ENCODE measurements at regions not wholly inside any gene's neighbourhood (a gene's known extent, or its start where the extent isn't known, plus 50 kb on each side); places are given as distances from the start of the nearest gene placed in this dataset.
"Not testable (repeated sequence)": the region's sequence is repeated elsewhere in the genome, so short reads cannot be mapped to it uniquely, and the experiment has no call there.

DNA sequence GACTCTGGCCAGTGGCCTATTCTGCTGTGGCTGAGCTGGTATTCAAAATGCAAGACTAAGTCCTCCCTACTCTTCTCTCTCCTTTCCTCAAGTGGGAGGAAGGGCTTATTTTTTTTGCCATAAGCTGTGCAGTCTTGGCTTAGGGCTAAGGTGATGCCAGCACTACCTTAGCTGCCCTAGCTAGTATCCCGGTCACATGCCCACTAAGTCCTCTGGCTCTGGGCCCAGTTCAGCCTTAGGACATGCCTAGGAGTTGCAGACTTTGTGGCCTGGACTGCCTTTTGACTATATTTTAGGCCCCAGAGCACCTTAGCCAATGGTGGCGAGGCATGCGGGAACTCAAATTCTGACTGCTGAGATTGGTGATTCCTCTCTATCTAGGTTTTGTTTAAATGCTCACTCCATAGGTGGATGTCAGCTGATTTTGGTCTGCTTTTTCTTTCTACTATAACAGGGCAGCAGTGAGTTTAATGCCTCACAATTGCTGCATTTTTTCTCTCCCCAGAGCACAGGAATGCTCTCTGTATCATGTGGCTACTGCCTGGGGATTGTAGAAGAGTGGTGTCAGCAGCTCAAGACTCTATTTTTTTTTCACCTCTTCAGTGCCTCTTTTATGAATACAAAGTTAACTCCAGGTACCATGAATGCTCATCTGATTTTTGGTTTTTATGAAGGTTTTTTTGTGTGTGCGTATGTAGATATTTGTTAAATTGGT lies 472.9 kb upstream of the GRID2 start:
- no peak for DNase-seq
- intact Hi-C loops (cut with DNase I): no loop called here

DNA sequence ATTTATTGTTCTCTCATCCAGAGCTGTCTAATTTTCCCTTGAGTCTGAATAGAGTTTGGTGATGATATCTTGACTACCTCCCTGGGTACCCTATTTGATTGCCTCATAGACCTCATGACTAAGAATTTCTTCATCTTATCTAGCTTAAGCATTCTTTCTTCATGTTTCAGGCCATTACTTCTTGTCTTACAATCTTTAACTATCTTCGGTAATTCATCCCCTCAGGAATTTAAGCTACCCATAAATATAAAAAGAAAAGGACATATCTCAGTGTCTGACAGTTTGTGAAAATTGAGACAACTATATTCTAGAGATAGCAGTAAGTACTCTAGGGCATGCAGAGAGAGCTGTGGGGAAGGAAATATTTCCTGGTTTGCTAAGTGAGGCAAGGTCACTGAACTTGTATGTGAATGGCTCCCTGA lies 466.1 kb upstream of the GRID2 start:
- DNase-seq: no peak
- intact Hi-C loops (cut with DNase I): no loop called here

DNA sequence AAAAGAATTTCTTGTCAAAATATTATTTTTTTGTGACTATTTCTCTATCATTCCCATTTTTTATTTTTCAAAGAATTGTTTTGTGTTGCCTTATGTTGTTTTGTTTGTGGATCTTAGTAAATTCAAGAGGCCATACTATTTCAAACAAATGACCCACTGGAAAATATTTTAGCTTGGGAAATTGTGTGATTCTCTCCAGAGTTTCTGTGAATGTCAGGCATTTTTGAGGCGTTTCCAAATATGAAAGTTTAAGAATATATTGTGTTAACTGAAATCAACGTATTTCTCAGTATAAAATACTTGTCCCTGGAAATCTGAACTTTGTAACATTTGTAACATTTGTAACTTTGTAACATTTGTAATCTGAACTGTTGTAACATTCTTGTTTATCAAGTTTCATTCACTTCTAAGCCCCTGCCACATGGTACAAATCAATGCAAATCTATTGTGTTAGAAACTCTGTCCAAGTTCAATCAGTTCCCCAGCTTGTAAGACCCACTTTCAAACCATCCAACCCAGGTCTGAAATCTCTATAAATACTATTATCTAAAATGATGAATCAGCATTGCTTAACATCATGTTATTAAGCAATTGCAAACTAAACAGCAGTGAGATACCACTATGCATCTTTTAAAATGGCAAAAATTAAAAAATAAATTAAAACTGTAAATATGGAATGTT lies 465.4 kb upstream of the GRID2 start:
- intact Hi-C loops (cut with DNase I): no loop called here

DNA sequence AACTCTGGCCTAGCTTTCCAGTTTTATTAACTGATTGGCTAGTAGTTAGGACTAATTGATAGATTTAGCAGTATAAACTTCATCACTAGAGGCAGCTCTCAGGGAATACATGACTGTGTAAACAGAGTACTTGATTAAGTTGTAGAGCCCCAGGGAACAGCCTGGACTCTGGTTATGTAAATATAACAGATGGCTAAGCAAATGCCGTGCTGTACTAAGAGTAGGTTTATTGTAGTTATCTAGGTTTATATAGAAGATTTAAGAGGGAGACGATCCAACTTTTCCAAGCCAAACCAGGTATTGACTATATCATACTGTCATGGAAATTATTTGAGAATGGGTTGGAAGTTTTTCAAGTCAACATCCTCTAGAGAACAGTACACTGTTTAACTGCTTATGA lies 463.4 kb upstream of the GRID2 start:
- no peak for DNase-seq
- intact Hi-C loops (cut with DNase I): no loop called here

More for the DNA sequence above, 465.4 kb upstream of the GRID2 start:
- no peak for DNase-seq

DNA sequence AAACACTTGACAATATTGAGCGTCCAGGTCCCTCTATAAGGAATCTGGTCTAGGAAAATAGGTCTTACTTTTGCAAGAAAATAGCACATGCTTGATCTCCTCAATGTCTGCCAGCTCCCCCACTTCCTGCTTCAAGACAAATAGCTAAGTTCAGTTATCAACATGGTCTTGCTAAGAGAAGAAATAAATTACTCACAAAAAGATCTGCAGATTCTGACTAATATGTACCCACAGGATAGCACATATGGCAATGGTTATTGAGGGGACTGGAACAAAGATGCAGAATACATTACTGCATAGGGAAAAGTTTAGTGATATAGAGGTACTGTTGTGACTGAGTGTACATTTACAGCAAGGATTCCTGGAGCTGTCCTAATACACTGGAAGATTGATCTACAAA lies 457.5 kb upstream of the GRID2 start:
- no peak for DNase-seq
- intact Hi-C loops (cut with DNase I): no loop called here

DNA sequence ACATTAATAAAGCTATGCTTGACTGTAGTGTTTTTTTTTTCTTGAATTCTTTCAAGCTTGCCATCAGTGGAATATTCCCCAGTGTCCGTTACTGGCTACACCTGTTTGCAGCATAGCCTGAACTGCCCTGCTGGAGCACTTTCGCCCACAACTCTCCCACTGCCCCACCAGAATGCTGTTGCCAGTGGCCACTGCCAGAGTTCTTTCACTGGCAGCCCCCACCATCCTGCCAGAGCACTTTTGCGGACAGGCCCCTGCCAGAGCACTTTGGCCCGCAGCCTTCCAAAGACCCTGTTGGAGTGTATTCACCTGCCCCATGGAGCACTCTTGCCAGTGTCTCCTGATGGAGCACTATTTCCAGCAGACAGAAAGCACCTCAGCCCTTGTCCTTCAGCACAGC lies 452.3 kb upstream of the GRID2 start:
- no peak for DNase-seq
- intact Hi-C loops (cut with DNase I): no loop called here

DNA sequence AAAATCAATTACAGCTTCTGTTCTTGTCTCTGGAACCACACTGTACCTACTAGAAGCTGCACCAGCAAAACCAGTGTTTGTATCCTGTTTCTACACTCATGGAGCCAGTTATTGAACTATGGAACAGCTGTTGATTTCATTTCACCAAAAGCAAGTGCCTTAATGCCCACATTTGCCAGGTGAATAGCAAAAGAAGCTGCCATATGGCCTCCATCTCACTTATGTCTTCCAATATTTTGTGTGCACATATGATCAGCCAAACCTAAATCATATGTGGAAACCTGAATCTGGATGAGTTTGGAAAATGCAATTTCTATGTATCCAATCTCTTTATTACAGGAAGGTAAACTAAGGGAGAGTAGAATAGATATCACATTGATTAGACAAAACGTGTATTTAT lies 415.8 kb upstream of the GRID2 start:
- DNase-seq: no peak

DNA sequence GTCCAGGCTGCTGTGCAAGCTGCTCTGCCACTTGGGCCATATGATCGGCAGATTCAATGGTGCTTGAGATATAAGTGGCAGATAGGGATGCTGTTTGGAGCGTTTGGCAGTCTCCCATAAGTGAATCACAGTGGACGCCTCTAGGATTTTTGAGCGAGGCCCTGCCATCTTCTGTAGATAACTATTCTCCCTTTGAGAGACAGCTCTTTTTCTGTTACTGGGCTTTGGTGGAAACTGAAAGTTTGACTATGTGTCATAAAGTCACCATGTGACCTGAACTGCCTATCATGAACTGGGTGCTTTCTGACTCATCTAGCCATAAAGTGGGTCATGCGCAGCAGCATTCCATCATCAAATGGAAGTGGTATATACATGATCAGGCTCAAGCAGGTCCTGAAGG lies 412.5 kb upstream of the GRID2 start:
- DNase-seq; intact Hi-C loops (cut with DNase I): not testable (repeated sequence)

More for the DNA sequence above, 415.8 kb upstream of the GRID2 start:
- intact Hi-C loops (cut with DNase I): no loop called here

DNA sequence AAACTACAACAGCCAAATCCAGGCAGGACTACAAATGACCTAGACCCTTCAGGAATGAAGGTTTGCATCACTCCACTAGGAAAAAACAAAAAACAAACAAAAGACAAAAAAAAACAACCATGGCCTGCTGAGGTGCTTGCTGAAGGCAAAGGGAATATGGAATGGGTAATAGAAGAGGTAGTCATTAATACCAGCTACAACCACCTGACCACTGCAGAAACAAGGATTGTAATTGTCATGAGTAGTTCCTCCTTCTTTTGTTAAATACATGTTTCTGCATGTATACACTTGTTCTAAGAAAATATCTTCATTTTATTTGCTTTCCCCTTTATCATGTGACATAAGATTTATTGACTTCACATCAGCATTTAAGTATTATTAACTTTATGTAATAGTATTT lies 409.8 kb upstream of the GRID2 start:
- intact Hi-C loops (cut with DNase I): no loop called here
- no peak for DNase-seq

DNA sequence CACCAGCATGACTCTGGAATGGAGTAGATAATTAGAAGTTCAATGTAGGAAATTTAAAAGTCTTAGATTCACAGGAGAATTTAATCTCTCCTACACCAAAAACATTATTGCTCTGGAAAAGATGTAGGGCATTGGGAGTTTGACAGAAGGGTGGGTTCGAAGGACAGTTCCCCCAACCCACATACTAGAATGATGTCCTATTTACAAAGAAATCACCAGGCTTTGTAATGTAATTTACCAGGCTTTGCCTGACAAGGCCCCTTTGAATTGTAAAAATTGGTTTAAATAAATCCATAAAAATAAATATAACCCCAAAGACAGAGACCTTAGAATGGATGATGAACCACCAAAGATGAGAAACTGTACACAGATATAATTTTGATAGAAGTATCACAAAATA lies 399.2 kb upstream of the GRID2 start:
- intact Hi-C loops (cut with DNase I): no loop called here
- no peak for DNase-seq

DNA sequence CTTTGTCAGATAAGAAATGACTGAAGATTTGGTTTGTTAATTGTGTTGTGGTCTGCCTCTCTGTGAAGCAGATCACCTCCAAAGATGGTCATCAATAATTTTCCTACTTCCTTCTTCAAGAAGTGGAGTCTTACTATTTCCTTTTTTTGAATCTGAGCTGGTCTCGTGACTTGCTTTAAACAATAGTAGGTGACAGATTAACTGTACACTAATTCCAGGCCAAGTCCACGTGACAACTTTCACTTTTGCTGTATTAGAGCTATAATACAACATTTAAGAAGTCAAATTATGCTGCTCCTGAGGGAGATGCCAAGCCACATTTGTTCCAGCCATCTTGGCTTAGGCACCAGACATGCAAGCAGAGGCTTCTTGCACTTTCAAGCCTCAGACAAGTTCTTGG lies 393.8 kb upstream of the GRID2 start:
- no peak for DNase-seq
- intact Hi-C loops (cut with DNase I): no loop called here

DNA sequence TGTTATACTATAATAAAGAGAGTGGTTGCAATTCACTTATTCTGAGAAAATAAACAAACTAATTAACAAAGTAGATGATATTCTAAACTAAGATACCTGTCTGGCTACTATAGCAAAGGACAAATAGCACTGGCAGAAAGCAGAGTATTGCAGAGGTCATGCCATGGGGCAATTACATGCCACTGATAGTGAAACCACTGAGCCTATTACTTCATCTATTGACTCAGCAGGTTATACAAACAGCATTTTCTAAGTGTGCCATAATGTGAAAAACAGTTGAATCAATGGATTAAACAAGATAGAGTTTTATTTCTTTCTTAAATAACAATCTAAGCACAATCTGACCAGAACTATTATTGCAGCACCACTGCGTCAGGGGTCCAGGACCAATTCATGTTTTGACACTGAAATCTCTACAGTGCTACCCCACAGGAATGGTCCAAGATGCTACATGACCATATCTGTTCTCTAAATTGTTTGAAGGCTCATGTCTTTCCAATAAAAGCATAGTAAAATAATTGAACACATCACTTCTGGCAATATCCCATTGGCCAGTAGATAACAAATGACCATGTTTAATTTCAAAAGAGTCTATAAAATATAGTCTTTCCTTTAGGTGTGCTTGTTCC lies 389.5 kb upstream of the GRID2 start:
- DNase-seq: no peak
- intact Hi-C loops (cut with DNase I): no loop called here

DNA sequence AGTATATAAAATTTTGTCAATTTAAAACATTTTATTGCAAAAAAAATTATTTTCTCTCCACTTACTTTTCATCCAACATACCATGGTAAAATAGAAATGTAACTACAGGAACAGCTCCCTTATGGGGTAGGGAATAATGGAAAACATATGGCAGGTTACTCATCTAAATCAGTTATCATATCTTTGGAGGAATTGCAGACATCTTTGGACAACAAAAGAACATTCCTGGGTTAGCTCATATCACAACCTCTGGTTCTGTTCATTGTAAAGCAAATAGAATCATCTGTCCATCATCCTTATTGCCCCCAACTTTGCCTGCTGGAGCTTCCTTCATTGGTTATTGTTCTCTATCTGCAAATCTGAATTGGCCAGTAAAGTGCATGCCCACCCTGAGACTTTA lies 387.5 kb upstream of the GRID2 start:
- intact Hi-C loops (cut with DNase I): no loop called here
- no peak for DNase-seq

DNA sequence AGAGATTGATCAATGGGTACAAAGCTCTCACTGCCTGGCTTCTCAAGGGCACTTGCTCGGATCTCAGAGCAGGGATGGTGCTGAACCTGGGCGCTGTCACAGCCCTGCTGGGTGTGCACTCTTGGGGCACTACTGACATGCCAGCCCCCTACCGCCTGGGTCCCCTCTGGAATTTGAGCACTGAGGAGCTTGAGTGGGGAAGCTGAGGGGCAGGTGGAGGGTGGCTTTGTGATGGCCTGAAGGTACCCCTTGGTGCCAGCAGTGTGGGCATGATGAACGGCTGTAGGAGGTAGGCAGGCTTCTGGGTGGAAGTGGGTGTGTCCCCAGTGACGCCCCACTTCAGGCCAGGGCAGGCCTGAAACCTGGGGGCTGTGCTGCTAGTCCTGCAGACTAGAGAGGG lies 379.1 kb upstream of the GRID2 start:
- intact Hi-C loops (cut with DNase I): no loop called here
- DNase-seq: no peak

DNA sequence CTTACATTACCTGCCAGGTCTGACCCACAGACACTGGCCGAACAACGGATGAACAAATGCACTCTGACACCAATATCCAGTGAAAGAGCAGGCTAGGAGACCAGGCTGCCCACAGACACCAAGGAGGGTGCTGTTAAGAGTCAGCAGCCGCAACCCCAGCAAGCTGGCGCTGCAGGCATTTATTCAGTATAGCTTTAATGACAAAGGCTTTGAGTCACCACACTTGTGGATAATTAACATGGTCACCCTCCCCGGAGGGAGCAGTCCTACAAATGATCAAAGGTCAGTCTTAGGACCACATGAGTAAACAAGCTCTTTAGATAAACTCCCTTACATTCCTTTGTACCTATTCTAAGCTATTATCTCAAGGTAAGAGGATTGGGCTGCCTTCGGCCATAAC lies 368.5 kb upstream of the GRID2 start:
- intact Hi-C loops (cut with DNase I): no loop called here
- no peak for DNase-seq

DNA sequence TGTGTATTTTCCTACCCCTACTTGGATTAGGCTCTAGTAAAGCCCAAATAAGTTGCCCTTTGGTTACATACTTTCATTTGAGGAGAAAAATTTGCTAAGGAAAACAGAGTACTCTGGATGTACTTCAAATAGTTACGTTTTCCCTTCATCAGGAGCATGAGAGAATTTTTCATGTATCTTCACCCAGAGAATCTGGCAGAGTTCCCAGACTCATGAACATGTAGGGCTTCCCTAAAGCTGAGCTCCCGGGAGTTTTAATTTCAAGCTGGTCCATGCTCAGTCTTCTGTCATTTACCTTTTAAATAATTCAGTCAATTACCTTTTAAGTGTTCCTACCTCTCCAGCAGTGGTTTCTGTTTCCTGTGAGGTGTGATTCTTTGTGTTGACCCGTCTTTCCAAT lies 367.5 kb upstream of the GRID2 start:
- intact Hi-C loops (cut with DNase I): no loop called here
- DNase-seq: no peak

DNA sequence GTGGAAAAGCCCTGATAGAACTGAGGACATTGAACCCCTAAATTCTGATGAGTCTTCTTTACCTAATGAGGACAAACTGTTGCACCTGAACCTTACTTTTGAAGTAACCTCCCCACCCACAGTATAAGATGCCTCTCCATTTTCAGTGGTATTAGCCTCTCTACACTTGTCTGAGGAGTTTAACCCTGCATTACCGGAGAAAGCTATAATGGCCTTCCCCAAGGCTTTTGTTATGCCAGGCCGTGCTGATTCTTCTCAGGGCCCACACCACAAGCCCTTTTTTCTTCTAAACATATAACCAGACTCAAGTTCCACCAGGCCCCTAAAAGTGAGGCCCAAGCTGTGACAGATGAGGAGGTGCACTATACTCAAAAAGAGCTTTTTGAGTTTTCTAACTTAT lies 345.8 kb upstream of the GRID2 start:
- no peak for DNase-seq
- intact Hi-C loops (cut with DNase I): no loop called here

DNA sequence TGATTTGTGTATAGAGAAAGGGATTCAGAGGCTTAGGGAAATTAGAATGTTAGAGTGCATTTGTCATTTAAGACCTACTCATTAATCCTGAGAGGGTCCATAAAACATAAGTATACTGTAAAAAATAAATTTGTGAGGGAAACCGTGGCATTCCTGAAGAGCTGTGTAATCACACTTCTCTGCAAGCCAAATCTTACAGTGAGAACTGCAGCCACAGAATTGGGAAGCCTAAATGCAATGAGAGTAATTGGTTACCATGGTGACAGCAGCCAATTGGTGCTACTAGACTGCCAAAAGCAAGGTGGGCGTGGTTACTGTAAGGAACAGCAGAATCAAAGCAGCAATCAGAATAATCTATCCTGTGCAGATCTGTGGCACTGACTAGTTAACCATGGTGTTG lies 345.2 kb upstream of the GRID2 start:
- intact Hi-C loops (cut with DNase I): no loop called here
- DNase-seq: peak in 23 of 42 donors; percentile 1 to 65 (median 18)

DNA sequence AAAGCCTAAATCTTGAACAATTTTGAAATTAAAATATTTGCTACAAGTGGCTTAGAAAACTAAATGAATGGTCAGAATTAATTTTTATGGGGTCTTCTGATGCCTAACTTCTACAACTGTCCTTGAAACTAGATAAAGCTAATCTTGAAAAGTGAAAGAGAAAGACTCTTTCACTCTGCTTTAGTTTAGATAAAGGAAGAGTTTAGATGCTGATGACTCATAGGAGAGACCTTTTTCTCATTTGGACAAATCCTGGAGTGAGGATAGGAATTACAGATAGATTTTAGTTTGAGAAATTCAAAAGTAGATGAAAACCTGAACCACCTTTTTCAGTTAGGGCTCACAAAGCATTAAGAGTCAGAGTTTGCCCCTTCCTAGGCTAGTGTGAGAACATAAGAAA lies 342.3 kb upstream of the GRID2 start:
- DNase-seq: no peak
- intact Hi-C loops (cut with DNase I): no loop called here

DNA sequence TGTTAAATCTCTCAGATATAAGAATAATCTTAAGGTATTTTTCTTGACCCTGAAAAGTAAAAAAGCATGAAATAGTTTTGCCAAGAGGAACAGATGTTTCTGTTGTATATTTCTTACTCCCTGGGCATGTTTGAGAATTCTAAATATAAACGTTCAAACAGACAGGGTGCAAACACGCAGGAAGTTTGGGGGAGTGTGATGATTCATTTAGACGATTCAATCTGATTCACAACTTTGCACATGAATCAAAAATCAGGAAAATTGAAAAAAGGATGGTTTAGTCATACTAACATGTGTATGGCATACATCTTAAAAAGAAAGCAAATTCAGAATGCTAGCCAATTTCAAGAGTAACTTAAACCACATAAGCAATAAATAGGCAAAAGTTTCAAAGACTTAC lies 340.3 kb upstream of the GRID2 start:
- peak in 7 of 42 donors; percentile 5 to 25 (median 17) for DNase-seq

DNA sequence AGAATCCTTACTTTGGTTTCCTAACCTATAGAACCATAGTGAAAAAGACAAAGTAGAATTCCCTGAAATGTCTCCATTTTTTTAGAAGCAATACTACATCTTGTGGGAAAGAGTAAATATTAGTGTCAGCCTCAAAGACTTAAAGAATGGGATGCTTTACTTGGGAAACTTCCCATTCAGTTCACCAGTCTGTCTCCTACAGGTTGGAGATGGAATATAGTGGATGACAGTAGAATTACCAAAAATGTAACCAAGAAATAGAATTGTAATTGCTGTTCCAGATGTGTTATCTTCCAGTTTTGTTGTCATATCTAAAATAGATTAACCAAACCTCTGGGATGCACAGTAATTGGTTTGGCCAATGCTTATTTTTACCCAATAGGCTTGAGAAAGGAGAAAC lies 338.6 kb upstream of the GRID2 start:
- DNase-seq: no peak
- intact Hi-C loops (cut with DNase I): no loop called here

More for the DNA sequence above, 340.3 kb upstream of the GRID2 start:
- intact Hi-C loops (cut with DNase I): no loop called here
